GM23338 (cell line): ENCODE measurements at regions not wholly inside any gene's neighbourhood (a gene's known extent, or its start where the extent isn't known, plus 50 kb on each side); places are given as distances from the start of the nearest gene placed in this dataset.

Experiments
- ATAC-seq: fragments of 200-7000 bp; cut with Tn5 transposase; 3 replicates; pipeline ENCODE4 v1.9.1; 2020
- DNase-seq: peaks from one replicate; pipeline ENCODE4 v3.0.0-alpha.2; 2015; ENCODE audit warnings: low spot score
- H2AFZ ChIP-seq: fragments of 200-600 bp; sonication (generic); 2 replicates; pipeline ENCODE4 v1.8.0; 2016; ENCODE audit warnings: antibody characterized with exemption, mild to moderate bottlenecking, moderate library complexity
- H3F3A ChIP-seq: fragments of 200-600 bp; sonication (generic); replicated peaks from 2 replicates; pipeline ENCODE4 v1.8.0; 2017; ENCODE audit warnings: antibody characterized with exemption, mixed run types, low read depth
- H3K27ac ChIP-seq: fragments of 200-600 bp; sonication (generic); 2 replicates; pipeline ENCODE4 v1.6.1; 2016; ENCODE audit warnings: low read depth
- H3K27me3 ChIP-seq: fragments of 200-600 bp; sonication (generic); 2 replicates; pipeline ENCODE4 v1.8.0; 2016; ENCODE audit warnings: mild to moderate bottlenecking, mixed run types, moderate library complexity; ENCODE audit not compliant: insufficient read depth
- H3K36me3 ChIP-seq: fragments of 200-600 bp; sonication (generic); 2 replicates; pipeline ENCODE4 v1.8.0; 2016; ENCODE audit warnings: mild to moderate bottlenecking; ENCODE audit not compliant: insufficient read depth
- H3K4me1 ChIP-seq: fragments of 200-600 bp; sonication (generic); 2 replicates; pipeline ENCODE4 v1.8.0; 2016; ENCODE audit warnings: mild to moderate bottlenecking, moderate library complexity; ENCODE audit not compliant: insufficient read depth
- H3K4me2 ChIP-seq: fragments of 200-600 bp; sonication (generic); 2 replicates; pipeline ENCODE4 v1.7.1; 2017; ENCODE audit warnings: mixed run types
- H3K4me3 ChIP-seq: fragments of 200-600 bp; sonication (generic); 2 replicates; pipeline ENCODE4 v1.6.1; 2016; ENCODE audit warnings: mixed run types
- H3K79me2 ChIP-seq: fragments of 200-600 bp; sonication (generic); replicated peaks from 2 replicates; pipeline ENCODE4 v1.8.0; 2017; ENCODE audit warnings: mild to moderate bottlenecking; ENCODE audit not compliant: insufficient read depth
- H3K9me2 ChIP-seq: fragments of 200-600 bp; sonication (generic); 2 replicates; pipeline ENCODE4 v1.8.0; 2017; ENCODE audit not compliant: insufficient read depth
- H4K20me1 ChIP-seq: fragments of 200-600 bp; sonication (generic); replicated peaks from 2 replicates; pipeline ENCODE4 v1.8.0; 2017; ENCODE audit warnings: mild to moderate bottlenecking; ENCODE audit not compliant: insufficient read depth
- H3K27ac Mint-ChIP-seq: 2 replicates; pipeline ENCODE4 v1.8.0; 2020; ENCODE audit warnings: inconsistent platforms, mild to moderate bottlenecking, moderate library complexity, mixed read lengths
- H3K27me3 Mint-ChIP-seq: 3 replicates; pipeline ENCODE4 v1.8.0; 2022; ENCODE audit warnings: low read depth, mild to moderate bottlenecking, moderate library complexity, mixed read lengths, inconsistent platforms; ENCODE audit not compliant: insufficient read depth, poor library complexity
- H3K36me3 Mint-ChIP-seq: 3 replicates; pipeline ENCODE4 v1.8.0; 2021; ENCODE audit warnings: low read depth, mild to moderate bottlenecking, inconsistent platforms, moderate library complexity, mixed read lengths
- H3K4me1 Mint-ChIP-seq: 3 replicates; pipeline ENCODE4 v1.8.0; 2020; ENCODE audit warnings: mild to moderate bottlenecking, inconsistent platforms, mixed read lengths
- H3K4me3 Mint-ChIP-seq: 3 replicates; pipeline ENCODE4 v1.8.0; 2021; ENCODE audit warnings: moderate library complexity, mild to moderate bottlenecking, inconsistent platforms, mixed read lengths
- H3K9me3 Mint-ChIP-seq: 3 replicates; pipeline ENCODE4 v1.8.0; 2020; ENCODE audit warnings: moderate library complexity, mild to moderate bottlenecking, inconsistent platforms, mixed read lengths
- CREB1 ChIP-seq: fragments of 250-450 bp; sonication (Bioruptor Pico); IDR thresholded peaks from 2 replicates; pipeline ENCODE4 v1.5.0; 2020; ENCODE audit warnings: low read depth, mild to moderate bottlenecking, moderate library complexity
- ETS1 ChIP-seq: IDR thresholded peaks from 2 replicates; pipeline ENCODE4 v1.6.1; 2016; ENCODE audit warnings: antibody characterized with exemption
- EZH2 ChIP-seq: fragments of 200-600 bp; sonication (generic); IDR thresholded peaks from one replicate; pipeline ENCODE4 v1.8.0; 2017; ENCODE audit warnings: antibody characterized with exemption, mild to moderate bottlenecking, low read depth; ENCODE audit not compliant: unreplicated experiment
- EZH2phosphoT487 ChIP-seq: fragments of 200-600 bp; sonication (generic); IDR thresholded peaks from one replicate; pipeline ENCODE4 v1.8.1; 2018; ENCODE audit warnings: antibody characterized with exemption; ENCODE audit not compliant: unreplicated experiment
- JUNB ChIP-seq: IDR thresholded peaks from one replicate; pipeline ENCODE4 v1.6.1; 2016; ENCODE audit warnings: antibody characterized with exemption; ENCODE audit not compliant: unreplicated experiment
- NANOG ChIP-seq: IDR thresholded peaks from 2 replicates; pipeline ENCODE4 v1.6.1; 2016; ENCODE audit warnings: antibody characterized with exemption, borderline replicate concordance
- POLR2AphosphoS5 ChIP-seq: IDR thresholded peaks from 2 replicates; pipeline ENCODE4 v1.6.1; 2016; ENCODE audit warnings: antibody characterized with exemption, low read depth
- STAT1 ChIP-seq: IDR thresholded peaks from one replicate; pipeline ENCODE4 v1.6.1; 2016; ENCODE audit warnings: antibody characterized with exemption; ENCODE audit not compliant: unreplicated experiment
- TF ChIP-seq, protein P1 (sequence below), 2 experiments: fragments of 200-600 bp in 1 of 2; sonication (generic) in 1 of 2; conservative IDR thresholded peaks; 2 replicates each; pipeline versions ENCODE4 v1.5.1 to v1.6.1; 2016 to 2017; ENCODE audit warnings: antibody characterized with exemption in 2 of 2, low read depth in 2 of 2, mild to moderate bottlenecking in 2 of 2, moderate library complexity in 1 of 2
- TF ChIP-seq, protein P2 (sequence below): IDR thresholded peaks from one replicate; pipeline ENCODE4 v1.6.1; 2018; ENCODE audit warnings: antibody characterized with exemption; ENCODE audit not compliant: unreplicated experiment
- TF ChIP-seq, protein P3 (sequence below): fragments of 250-450 bp; sonication (Bioruptor Pico); IDR thresholded peaks from 2 replicates; pipeline ENCODE4 v1.5.0; 2020; ENCODE audit warnings: mild to moderate bottlenecking, moderate library complexity

DNA sequence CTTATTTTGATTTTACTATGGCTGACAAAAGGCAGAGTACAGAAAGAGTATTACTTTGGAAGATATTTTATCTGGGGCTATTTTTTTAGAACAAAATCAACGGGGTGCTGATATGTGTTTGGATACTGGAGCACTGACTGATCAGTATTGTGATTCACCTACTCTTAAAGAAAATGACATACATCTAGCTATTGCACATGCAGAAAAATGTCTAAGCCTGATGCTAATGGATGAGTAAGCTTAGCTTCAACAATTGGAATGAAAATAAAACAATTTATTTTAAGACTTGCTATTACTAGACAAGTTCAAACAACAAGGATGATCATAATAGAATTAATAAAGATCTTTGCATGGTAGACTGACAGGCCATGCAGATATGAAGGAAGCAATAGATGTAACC lies 262.0 kb downstream of the PPP1R2C start (continued):
- TF ChIP-seq EZH2phosphoT487 (no peak), JUNB (no peak), NANOG (no peak), CREB1 (CRISPR knock-in tag) (no peak), ETS1 (no peak), POLR2AphosphoS5 (no peak)

DNA sequence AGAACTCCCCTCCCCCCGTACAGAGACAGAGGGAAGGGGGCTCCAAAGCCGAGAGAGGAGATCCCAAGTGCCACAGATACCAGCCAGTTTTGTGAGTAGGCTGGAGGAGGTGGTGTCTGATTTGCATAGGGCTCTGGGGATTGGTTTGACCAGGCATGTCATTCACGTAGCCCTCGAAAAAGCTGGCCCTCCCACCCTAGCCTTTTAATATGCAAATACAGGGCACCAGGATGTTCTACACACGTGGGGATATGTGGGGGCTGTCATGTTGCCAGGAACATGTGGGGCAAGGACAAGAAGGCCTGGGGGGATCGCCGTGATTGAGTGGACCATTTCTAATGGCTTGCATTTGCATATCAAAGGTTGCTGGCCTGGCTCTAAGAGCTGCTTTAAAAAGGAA lies 272.9 kb downstream of the PPP1R2C start:
- peaks cover 3% of the 10 kb centered on the region; the same call in 2 of the 3 replicates for H3K9me3 Mint-ChIP-seq
- H3K4me3 Mint-ChIP-seq: no peak overlapping the region
- ATAC-seq: no peak
- Histone ChIP-seq H3K9me2 (no peaks in the 10 kb centered on the region), H3K4me3 (no peak overlapping the region), H2AFZ (no peak overlapping the region), H3K79me2 (no peaks in the 10 kb centered on the region), H3K4me1 (no peaks in the 10 kb centered on the region), H3F3A (no peaks in the 10 kb centered on the region), H3K27me3 (no peaks in the 10 kb centered on the region), H4K20me1 (no peaks in the 10 kb centered on the region), H3K27ac (no peak overlapping the region), H3K36me3 (no peaks in the 10 kb centered on the region), H3K4me2 (no peak overlapping the region)
- H3K27me3 Mint-ChIP-seq: no peaks in the 10 kb centered on the region
- H3K36me3 Mint-ChIP-seq: peaks cover 12% of the 10 kb centered on the region; the same call in 2 of the 3 replicates
- peaks cover 3% of the 10 kb centered on the region; the same call in 1 of the 3 replicates for H3K4me1 Mint-ChIP-seq
- no peak overlapping the region for H3K27ac Mint-ChIP-seq
- DNase-seq: peak; percentile 3
- TF ChIP-seq STAT1 (no peak), EZH2 (no peak), POLR2AphosphoS5 (no peak), CREB1 (CRISPR knock-in tag) (no peak), NANOG (no peak), ETS1 (no peak), JUNB (no peak), EZH2phosphoT487 (no peak)
- TF ChIP-seq, protein P1, sequence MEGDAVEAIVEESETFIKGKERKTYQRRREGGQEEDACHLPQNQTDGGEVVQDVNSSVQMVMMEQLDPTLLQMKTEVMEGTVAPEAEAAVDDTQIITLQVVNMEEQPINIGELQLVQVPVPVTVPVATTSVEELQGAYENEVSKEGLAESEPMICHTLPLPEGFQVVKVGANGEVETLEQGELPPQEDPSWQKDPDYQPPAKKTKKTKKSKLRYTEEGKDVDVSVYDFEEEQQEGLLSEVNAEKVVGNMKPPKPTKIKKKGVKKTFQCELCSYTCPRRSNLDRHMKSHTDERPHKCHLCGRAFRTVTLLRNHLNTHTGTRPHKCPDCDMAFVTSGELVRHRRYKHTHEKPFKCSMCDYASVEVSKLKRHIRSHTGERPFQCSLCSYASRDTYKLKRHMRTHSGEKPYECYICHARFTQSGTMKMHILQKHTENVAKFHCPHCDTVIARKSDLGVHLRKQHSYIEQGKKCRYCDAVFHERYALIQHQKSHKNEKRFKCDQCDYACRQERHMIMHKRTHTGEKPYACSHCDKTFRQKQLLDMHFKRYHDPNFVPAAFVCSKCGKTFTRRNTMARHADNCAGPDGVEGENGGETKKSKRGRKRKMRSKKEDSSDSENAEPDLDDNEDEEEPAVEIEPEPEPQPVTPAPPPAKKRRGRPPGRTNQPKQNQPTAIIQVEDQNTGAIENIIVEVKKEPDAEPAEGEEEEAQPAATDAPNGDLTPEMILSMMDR (conservative IDR thresholded peaks at IDR 0.05; ENCODE audit: low read depth in 2 of 2): no peak
- TF ChIP-seq, protein P2, sequence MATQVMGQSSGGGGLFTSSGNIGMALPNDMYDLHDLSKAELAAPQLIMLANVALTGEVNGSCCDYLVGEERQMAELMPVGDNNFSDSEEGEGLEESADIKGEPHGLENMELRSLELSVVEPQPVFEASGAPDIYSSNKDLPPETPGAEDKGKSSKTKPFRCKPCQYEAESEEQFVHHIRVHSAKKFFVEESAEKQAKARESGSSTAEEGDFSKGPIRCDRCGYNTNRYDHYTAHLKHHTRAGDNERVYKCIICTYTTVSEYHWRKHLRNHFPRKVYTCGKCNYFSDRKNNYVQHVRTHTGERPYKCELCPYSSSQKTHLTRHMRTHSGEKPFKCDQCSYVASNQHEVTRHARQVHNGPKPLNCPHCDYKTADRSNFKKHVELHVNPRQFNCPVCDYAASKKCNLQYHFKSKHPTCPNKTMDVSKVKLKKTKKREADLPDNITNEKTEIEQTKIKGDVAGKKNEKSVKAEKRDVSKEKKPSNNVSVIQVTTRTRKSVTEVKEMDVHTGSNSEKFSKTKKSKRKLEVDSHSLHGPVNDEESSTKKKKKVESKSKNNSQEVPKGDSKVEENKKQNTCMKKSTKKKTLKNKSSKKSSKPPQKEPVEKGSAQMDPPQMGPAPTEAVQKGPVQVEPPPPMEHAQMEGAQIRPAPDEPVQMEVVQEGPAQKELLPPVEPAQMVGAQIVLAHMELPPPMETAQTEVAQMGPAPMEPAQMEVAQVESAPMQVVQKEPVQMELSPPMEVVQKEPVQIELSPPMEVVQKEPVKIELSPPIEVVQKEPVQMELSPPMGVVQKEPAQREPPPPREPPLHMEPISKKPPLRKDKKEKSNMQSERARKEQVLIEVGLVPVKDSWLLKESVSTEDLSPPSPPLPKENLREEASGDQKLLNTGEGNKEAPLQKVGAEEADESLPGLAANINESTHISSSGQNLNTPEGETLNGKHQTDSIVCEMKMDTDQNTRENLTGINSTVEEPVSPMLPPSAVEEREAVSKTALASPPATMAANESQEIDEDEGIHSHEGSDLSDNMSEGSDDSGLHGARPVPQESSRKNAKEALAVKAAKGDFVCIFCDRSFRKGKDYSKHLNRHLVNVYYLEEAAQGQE: no peak
- TF ChIP-seq, protein P3, sequence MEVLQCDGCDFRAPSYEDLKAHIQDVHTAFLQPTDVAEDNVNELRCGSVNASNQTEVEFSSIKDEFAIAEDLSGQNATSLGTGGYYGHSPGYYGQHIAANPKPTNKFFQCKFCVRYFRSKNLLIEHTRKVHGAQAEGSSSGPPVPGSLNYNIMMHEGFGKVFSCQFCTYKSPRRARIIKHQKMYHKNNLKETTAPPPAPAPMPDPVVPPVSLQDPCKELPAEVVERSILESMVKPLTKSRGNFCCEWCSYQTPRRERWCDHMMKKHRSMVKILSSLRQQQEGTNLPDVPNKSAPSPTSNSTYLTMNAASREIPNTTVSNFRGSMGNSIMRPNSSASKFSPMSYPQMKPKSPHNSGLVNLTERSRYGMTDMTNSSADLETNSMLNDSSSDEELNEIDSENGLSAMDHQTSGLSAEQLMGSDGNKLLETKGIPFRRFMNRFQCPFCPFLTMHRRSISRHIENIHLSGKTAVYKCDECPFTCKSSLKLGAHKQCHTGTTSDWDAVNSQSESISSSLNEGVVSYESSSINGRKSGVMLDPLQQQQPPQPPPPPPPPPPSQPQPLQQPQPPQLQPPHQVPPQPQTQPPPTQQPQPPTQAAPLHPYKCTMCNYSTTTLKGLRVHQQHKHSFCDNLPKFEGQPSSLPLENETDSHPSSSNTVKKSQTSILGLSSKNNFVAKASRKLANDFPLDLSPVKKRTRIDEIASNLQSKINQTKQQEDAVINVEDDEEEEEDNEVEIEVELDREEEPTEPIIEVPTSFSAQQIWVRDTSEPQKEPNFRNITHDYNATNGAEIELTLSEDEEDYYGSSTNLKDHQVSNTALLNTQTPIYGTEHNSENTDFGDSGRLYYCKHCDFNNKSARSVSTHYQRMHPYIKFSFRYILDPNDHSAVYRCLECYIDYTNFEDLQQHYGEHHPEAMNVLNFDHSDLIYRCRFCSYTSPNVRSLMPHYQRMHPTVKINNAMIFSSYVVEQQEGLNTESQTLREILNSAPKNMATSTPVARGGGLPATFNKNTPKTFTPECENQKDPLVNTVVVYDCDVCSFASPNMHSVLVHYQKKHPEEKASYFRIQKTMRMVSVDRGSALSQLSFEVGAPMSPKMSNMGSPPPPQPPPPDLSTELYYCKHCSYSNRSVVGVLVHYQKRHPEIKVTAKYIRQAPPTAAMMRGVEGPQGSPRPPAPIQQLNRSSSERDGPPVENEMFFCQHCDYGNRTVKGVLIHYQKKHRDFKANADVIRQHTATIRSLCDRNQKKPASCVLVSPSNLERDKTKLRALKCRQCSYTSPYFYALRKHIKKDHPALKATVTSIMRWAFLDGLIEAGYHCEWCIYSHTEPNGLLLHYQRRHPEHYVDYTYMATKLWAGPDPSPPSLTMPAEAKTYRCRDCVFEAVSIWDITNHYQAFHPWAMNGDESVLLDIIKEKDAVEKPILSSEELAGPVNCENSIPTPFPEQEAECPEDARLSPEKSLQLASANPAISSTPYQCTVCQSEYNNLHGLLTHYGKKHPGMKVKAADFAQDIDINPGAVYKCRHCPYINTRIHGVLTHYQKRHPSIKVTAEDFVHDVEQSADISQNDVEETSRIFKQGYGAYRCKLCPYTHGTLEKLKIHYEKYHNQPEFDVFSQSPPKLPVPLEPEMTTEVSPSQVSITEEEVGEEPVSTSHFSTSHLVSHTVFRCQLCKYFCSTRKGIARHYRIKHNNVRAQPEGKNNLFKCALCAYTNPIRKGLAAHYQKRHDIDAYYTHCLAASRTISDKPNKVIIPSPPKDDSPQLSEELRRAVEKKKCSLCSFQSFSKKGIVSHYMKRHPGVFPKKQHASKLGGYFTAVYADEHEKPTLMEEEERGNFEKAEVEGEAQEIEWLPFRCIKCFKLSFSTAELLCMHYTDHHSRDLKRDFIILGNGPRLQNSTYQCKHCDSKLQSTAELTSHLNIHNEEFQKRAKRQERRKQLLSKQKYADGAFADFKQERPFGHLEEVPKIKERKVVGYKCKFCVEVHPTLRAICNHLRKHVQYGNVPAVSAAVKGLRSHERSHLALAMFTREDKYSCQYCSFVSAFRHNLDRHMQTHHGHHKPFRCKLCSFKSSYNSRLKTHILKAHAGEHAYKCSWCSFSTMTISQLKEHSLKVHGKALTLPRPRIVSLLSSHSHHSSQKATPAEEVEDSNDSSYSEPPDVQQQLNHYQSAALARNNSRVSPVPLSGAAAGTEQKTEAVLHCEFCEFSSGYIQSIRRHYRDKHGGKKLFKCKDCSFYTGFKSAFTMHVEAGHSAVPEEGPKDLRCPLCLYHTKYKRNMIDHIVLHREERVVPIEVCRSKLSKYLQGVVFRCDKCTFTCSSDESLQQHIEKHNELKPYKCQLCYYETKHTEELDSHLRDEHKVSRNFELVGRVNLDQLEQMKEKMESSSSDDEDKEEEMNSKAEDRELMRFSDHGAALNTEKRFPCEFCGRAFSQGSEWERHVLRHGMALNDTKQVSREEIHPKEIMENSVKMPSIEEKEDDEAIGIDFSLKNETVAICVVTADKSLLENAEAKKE (CRISPR knock-in tag): no peak
